GM21526 (cell line): ENCODE measurements at regions not wholly inside any gene's neighbourhood (a gene's known extent, or its start where the extent isn't known, plus 50 kb on each side); places are given as distances from the start of the nearest gene placed in this dataset.

ENCODE experiments used
- ATAC-seq: cut with Tn5 transposase; IDR thresholded peaks from one replicate; pipeline ENCODE4 v1.9.1; 2021; ENCODE audit warnings: moderate library complexity; ENCODE audit not compliant: unreplicated experiment, low FRiP score

DNA sequence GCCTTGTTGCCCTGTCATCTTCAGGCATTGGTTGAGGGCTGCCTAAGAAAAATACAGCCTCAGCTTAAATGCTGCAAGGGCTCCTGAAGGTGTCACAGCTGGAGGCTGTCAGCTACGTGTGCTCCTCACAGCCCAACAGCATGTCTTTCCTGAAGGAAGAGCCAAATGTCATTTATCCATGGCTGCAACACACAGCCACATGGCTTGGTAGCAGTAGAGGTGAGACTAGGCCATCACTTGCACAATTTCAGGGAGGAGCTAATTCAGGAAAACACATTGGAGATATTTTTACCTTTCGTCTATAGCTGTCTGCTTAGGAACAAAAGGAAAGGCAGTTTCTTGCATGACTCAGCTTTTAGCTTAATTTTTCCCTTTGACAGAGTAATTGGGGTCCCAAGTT lies 260.7 kb downstream of the SYK start:
- no peak for ATAC-seq

DNA sequence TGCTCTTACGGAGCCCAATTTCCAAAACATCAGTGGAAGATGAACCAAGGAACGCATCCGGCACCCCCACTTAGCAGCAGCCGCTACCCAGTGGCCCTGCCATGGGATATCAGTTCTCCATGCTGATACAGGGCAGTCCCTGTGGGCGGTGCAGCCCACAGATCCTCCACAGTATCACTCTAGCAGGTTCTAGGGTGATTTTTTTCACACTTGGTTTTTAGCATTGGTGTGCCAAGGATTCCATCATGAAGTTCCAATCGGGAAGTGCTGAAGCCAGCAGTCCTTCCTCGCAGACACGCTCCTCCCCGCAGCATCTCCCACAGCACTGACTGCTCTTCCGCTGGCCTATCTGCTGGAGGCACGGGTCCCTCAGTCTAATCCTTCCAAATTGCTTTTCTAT lies 261.9 kb downstream of the SYK start:
- no peak for ATAC-seq

DNA sequence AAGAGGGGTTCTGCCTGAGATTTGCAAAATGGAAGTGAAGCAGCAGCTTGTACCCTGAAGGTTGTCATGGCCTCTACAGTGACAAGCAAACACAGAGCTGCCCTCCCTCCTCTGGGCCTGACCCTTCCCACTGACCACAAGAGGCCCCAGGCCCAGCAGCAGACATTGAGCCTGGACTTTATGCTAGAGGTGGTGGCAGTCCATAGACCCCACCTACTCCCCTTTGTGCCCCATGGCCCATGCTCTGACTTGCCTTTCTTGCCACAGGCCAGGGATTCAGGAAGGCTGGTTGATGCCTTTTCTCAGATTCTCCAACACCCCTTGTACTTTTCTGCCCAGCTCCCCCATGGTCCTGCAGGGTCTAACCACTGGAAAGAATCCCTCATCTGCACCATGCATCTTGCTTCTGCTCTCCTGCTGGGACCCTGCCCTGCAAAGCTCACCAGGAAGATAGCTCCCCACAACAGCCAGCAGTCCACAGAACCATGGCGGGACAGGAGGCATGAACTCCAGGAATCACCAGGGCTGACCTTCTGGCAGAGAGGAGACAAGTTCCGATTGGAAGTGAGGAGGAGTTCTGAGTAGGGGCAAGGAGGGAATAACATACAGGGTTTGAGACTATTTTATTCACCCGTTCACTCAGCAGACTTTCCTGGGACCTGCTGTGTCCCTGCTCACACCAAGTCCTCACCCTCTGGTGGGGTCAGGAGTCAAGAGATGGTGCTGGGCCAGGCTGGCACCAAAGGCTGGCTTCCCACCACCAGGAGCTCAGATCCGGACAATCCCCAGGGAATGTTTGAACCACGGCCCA lies 263.8 kb downstream of the SYK start:
- ATAC-seq, result no peak

- no peak for ATAC-seq
These were observed 264.4 kb downstream of the SYK start for GRCh38 chr9:91066042-91066415.

DNA sequence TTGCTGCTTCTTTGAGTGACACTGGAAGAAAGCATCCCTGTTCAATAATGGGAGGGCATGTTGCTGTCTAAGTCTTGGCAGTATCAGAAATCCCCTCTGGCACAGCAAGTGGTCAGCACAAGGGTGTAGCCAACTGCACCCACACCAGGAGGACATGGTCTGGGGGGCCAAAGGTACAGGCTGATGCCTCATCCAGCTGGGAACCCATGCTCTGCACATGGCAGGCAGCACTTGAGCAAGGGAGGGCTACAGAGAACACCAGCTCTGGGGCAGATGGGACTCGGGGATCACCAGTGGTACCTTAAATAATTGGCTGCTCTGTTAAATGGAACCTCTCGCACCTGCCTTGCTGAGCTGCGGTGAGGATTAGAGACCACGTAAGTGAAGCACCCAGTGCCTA lies 265.2 kb downstream of the SYK start:
- no peak for ATAC-seq

- ATAC-seq, result no peak
These were observed 265.8 kb downstream of the SYK start for GRCh38 chr9:91067306-91067860.

- no peak for ATAC-seq
These were observed 269.8 kb downstream of the SYK start for GRCh38 chr9:91071184-91071990.

DNA sequence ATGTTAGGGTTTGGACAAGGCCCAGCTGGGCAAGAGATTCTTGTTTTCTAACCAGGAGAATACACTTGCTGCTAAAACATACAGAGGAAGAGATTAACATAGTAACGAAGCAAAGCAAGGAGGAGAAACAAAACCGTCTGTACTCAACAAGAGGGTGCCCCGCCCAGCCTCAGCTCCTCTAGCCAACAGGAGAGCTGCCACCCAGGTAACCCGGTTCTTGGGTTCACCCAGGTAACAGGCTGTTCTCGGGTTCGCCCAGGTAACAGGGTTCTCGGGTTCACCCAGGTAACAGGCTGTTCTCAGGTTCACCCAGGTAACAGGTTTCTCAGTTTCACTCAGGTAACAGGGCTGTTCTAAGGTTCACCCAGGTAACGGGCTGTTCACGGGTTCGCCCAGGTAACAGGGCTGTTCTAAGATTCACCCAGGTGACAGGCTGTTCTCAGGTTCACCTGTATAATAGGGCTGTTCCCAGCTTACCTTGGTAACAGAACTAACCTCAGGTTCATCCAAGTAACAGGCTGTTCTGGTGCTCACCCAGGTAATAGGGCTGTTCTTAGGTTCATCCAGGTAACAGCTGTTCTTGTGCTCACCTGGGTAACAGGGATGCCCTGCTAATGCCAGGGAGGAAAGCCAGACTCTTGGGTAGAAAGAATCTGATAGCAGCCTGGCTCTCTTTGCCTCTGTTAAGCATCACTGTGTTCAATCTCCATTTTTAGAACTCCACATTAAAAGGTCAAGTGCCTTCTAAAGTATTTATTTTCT lies 271.6 kb downstream of the SYK start:
- ATAC-seq, result no peak

GRCh38 chr9:91073811-91074771 lies 272.5 kb downstream of the SYK start:
- no peak for ATAC-seq

DNA sequence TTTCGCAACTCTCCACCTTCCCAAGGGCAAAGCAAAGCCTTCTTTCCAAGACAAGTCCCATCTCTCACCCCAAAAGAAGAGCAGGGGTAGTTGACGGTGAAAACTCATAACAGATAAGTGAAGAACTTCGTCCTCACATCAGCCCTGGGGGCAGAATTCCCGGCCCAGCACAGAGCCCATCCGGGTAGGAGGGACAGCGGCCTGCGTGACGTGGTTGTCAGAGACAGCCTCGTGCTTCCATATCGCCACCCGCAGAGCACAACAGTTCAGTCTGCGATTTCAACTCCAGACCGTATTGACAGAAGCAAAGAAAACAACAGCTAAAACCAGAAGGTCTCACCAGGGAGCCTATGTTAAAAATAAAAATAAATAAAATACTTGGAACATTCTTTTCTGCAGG lies 273.2 kb downstream of the SYK start:
- no peak for ATAC-seq

DNA sequence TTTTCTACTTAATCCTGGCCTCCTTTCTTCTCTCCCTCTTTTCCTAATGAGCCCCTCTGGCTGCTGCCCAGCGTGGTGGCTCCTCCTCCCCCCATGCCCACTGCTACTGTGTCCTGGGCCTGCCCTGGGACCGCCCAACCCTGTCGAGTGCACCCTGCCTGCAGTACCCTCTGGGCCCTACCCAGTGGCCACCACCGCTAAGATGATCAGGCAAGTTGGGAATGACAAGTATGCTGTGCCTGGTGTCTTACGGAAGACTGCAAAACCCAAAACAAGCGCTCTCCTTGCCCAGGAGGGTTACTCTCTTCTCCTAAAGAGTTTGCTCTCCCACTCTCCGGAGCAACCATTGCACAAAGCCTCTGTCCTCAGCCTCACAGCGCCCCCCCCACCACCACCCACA lies 273.7 kb downstream of the SYK start:
- no peak for ATAC-seq

GRCh38 chr9:91077624-91078368 lies 276.2 kb downstream of the SYK start:
- ATAC-seq, result no peak

- ATAC-seq, result no peak
These were observed 276.7 kb downstream of the SYK start for GRCh38 chr9:91078369-91078695.

DNA sequence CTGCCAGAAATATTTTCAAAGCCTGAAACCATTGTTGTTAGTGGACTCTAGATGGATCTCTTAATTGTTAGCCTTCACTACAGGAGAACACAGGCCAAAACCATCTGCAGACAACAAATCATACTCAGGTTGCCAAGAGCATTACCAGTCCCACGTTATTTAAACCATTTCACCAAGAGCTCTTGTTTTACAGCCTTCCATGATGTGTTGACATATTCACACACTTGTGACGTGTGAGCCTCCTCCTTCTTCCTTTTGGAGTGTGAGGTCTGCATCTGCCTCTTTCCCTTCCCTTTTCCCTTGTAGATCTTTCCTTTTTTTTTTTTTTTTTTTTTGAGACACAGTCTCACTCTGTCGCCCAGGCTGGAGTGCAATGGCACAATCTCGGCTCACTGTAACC lies 279.0 kb downstream of the AUH start:
- no peak for ATAC-seq

DNA sequence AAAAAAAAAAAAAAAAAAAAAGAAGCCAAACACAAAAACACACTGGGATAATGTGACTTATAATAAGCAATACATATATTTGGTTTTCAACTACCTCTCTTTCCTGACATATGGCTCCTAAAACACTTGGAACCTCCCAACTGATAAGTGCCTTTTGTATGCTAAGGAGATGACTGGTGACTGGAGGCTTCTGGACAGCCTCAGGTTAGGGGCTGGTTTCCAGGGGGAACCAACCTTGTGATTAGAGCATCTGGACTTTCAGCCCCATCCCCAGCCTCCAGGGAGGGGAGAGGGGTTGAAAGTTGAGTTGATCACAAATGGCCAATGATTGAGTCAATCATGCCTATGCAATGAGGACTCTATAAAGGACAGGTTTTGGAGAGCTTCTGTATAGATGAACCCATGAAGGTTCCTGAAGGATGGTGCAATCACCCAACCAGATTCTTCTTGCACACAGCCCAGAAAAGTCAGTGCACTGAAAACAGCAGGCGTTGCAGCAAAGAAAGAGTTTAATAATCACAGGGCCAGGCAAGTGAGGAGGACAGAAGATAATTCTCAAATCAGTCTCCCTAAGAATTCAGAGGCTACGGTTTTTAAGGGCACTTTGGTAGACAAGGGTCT lies 276.7 kb downstream of the AUH start:
- ATAC-seq, result no peak

DNA sequence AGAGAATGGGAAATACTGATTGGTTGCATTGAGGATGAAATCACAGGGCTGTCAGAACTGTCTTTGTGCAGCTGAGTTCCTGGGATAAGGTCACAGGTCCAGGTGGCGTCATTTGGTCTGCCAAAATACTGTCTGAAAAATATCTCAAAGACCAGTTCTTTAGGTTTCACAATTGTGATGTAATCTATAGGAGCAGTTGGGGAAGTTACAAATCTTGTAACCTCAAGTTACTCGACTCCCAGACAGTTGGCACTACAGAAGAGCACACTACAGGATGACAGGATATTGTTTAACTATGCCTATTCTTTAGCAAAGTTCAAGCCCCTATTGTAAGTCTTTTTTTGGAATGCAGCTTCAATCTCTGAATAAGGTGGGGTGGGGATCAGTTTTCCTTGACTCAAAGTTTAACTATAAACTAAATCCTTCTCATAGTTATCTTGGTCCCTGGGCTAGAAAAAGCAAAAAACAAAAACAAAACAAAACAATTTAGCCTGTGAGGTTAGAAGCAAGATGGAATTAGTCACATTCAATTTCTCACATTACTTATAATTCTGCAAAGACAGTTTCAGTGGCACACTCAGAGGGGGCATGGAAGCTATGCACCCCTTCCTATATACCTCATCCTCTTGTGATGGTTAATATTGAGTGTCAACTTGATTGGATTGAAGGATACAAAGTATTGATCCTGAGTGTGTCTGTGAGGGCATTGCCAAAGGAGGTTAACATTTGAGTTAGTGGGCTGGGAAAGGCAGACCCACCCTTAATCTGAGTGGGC lies 276.0 kb downstream of the AUH start:
- no peak for ATAC-seq

DNA sequence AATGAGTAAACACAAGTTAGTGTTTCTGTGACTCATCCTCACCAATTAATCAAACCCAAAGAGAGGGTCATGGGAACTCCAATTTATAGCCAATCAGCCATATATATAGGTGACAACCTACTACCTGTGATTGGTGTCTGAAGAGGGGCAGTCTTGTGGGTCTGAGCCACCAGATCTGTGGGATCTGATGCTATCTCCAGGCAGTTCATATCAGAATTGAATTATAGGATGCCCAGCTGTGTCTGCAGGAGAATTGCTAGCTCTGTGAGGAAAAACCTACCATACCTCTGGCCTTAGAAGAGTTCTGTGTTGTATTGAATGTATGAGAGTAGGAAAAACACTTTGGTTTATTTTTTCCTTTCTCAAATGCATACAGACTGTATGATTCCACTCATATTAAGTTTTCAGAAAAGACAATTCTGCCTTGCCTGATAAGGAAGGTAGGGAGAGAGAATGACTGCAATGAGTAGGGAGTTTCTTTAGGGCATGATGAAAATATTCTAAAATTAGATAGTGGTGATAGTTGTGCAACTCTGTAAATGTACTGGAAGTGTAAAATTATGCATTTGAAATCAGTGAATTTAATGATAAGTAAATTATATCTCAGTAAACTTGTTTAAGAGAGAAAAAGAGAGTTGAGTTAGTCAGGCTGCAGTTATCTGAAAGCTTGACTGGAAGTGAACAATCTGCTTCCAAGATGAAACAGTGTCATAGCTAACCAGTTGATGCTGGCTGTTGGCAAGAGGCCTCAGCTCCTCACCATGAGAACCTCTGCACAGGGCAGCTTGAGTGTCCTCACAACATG lies 274.9 kb downstream of the AUH start:
- no peak for ATAC-seq

- no peak for ATAC-seq
These were observed 274.3 kb downstream of the AUH start for GRCh38 chr9:91087462-91087759.
